Testis (tissue), 2 donors: ENCODE measurements at regions not wholly inside any gene's neighbourhood (a gene's known extent, or its start where the extent isn't known, plus 50 kb on each side); places are given as distances from the start of the nearest gene placed in this dataset.

Experiments
- DNase-seq: peaks from one replicate; pipeline ENCODE4 v3.0.0-alpha.2; 2019
- H3K27ac ChIP-seq, 2 donors: fragments of 200-600 bp; sonication (generic); one replicate each; pipeline ENCODE4 v1.5.1; 2019
- H3K27me3 ChIP-seq: fragments of 200-600 bp; sonication (generic); one replicate; pipeline ENCODE4 v1.5.1; 2019
- H3K36me3 ChIP-seq: fragments of 200-600 bp; sonication (generic); one replicate; pipeline ENCODE4 v1.5.1; 2017; ENCODE audit warnings: low read depth; ENCODE audit errors: missing control alignments
- H3K4me1 ChIP-seq: fragments of 200-600 bp; sonication (generic); one replicate; pipeline ENCODE4 v1.5.1; 2019
- H3K4me3 ChIP-seq, 2 donors: fragments of 200-600 bp; sonication (generic); one replicate each; pipeline ENCODE4 v1.5.1; 2017 to 2019
- H3K9me3 ChIP-seq: fragments of 200-600 bp; sonication (generic); one replicate; pipeline ENCODE4 v1.5.1; 2017
- CTCF ChIP-seq, 3 experiments: fragments of 450-650 bp in 2 of 3; fragments of 200-600 bp in 1 of 3; sonication (generic) in 1 of 3; IDR thresholded peaks; one replicate each; pipeline ENCODE4 v1.5.1; 2016 to 2019; ENCODE audit warnings: antibody characterized with exemption in 3 of 3, mild to moderate bottlenecking in 2 of 3, moderate library complexity in 1 of 3
- POLR2A ChIP-seq: fragments of 450-650 bp; IDR thresholded peaks from one replicate; pipeline ENCODE4 v1.6.1; 2017; ENCODE audit warnings: antibody characterized with exemption, mild to moderate bottlenecking, moderate library complexity
- WGBS, 2 donors: methylation state at CpG; one replicate each; pipeline ENCODE4 v1.1.5; 2018; 5-methylcytosine and 5-hydroxymethylcytosine counted together
- intact Hi-C: fragments of 100-400 bp; cut with DNase I; formaldehyde crosslinking; loops from one replicate; pipeline ENCODE4 v1.15.1; 2023; ENCODE audit warnings: low total_unique reads

- WGBS, 2 donors, result 60 to 71% methylated on average over 1 to 2 of the region's 2 CpGs
- intact Hi-C loops, result no loop called here
- H3K27ac ChIP-seq, result no peak overlapping the region
Measured at GRCh38 chrX:148382983-148383382, 117.4 kb upstream of the AFF2 start.

GRCh38 chrX:148385471-148385870, 114.9 kb upstream of the AFF2 start:
- WGBS, 2 donors, result 90 to 100% methylated on average over 2 of the region's 2 CpGs
- Histone ChIP-seq H3K4me3 (no peak overlapping the region), H3K27me3 (no peaks in the 10 kb centered on the region), H3K36me3 (no peaks in the 10 kb centered on the region), H3K9me3 (no peaks in the 10 kb centered on the region), H3K4me1 (no peaks in the 10 kb centered on the region), H3K27ac (no peak overlapping the region)
- intact Hi-C loops, result no loop called here
- no peak for DNase-seq
- no peak for TF ChIP-seq CTCF (IDR thresholded peaks at IDR 0.05)
- no peak for TF ChIP-seq POLR2A

More at GRCh38 chrX:148382983-148383382, 117.4 kb upstream of the AFF2 start:
- H3K27me3 ChIP-seq, result no peaks in the 10 kb centered on the region
- DNase-seq, result no peak
- TF ChIP-seq POLR2A (no peak), CTCF (IDR thresholded peaks at IDR 0.05) (no peak)
- H3K4me1 ChIP-seq, result no peaks in the 10 kb centered on the region
- no peak overlapping the region for H3K4me3 ChIP-seq
- no peaks in the 10 kb centered on the region for H3K9me3 ChIP-seq
- no peaks in the 10 kb centered on the region for H3K36me3 ChIP-seq

- H3K36me3 ChIP-seq, result no peaks in the 10 kb centered on the region
- 87 to 92% methylated on average over 2 of the region's 2 CpGs for WGBS, 2 donors
- H3K27ac ChIP-seq, result no peak overlapping the region
- DNase-seq, result no peak
- no peaks in the 10 kb centered on the region for H3K27me3 ChIP-seq
- H3K9me3 ChIP-seq, result no peaks in the 10 kb centered on the region
- H3K4me1 ChIP-seq, result no peaks in the 10 kb centered on the region
- H3K4me3 ChIP-seq, result no peak overlapping the region
- intact Hi-C loops, result no loop called here
- TF ChIP-seq CTCF (IDR thresholded peaks at IDR 0.05) (no peak), POLR2A (no peak)
Measured at GRCh38 chrX:148389629-148390028, 110.8 kb upstream of the AFF2 start.

GRCh38 chrX:148412006-148412405, 88.4 kb upstream of the AFF2 start:
- intact Hi-C loops, result no loop called here
- H3K36me3 ChIP-seq, result no peaks in the 10 kb centered on the region
- H3K9me3 ChIP-seq, result no peaks in the 10 kb centered on the region
- no peak overlapping the region for H3K27ac ChIP-seq
- H3K4me3 ChIP-seq, result no peak overlapping the region
- no peaks in the 10 kb centered on the region for H3K27me3 ChIP-seq
- DNase-seq, result no peak
- no peaks in the 10 kb centered on the region for H3K4me1 ChIP-seq
- TF ChIP-seq POLR2A (no peak), CTCF (IDR thresholded peaks at IDR 0.05) (no peak)
- WGBS, 2 donors, result 79 to 80% methylated on average over 3 of the region's 3 CpGs

GRCh38 chrX:148416142-148416541, 84.3 kb upstream of the AFF2 start:
- WGBS, 2 donors, result 84 to 87% methylated on average over 2 of the region's 2 CpGs
- TF ChIP-seq POLR2A, result no peak
- TF ChIP-seq CTCF (IDR thresholded peaks at IDR 0.05), result no peak
- Histone ChIP-seq H3K4me3 (no peak overlapping the region), H3K9me3 (no peaks in the 10 kb centered on the region), H3K36me3 (no peaks in the 10 kb centered on the region), H3K27ac (no peak overlapping the region), H3K27me3 (no peaks in the 10 kb centered on the region), H3K4me1 (no peaks in the 10 kb centered on the region)
- intact Hi-C loops, result no loop called here
- DNase-seq, result no peak
